ENCODE measurements at regions not wholly inside any gene's neighbourhood (a gene's known extent, or its start where the extent isn't known, plus 50 kb on each side); places are given as distances from the start of the nearest gene placed in this dataset.
"Not testable (repeated sequence)": the region's sequence is repeated elsewhere in the genome, so short reads cannot be mapped to it uniquely, and the experiment has no call there.

GRCh38 chr6:22214314-22214713 is 82.5 kb downstream of the PRL start:
- Histone ChIP-seq H2BK20ac (ENCODE audit: low read depth, low read length, poor library complexity, severe bottlenecking) (no peak overlapping the region), H3K14ac (ENCODE audit: insufficient read depth, low read length) (no peak overlapping the region), H4K20me1 (ENCODE audit: control insufficient read depth, insufficient read depth, insufficient read length) (no peaks in the 10 kb centered on the region), H2AFZ (ENCODE audit: low read length) (no peak overlapping the region), H3T11ph (ENCODE audit: low read length) (no peak overlapping the region), H3K27me3 (ENCODE audit: insufficient read depth, low read length) (no peaks in the 10 kb centered on the region), H3K4me2 (ENCODE audit: insufficient read depth, insufficient read length, low read length) (no peak overlapping the region), H3K23me2 (ENCODE audit: insufficient read length, low read depth, low read length, poor library complexity, severe bottlenecking) (no peaks in the 10 kb centered on the region), H3K4ac (ENCODE audit: low read depth, low read length) (no peak overlapping the region), H3K56ac (ENCODE audit: insufficient read length, low read depth, low read length) (no peak overlapping the region), H4K8ac (replicated peaks; ENCODE audit: insufficient read length, low read depth, low read length) (no peak overlapping the region), H3K9ac (ENCODE audit: extremely low read depth, insufficient read length, low read length) (no peak overlapping the region), H3K79me1 (ENCODE audit: insufficient read depth, low read depth, low read length, poor library complexity, severe bottlenecking) (no peaks in the 10 kb centered on the region), H3K79me2 (ENCODE audit: insufficient read depth, low read length) (no peaks in the 10 kb centered on the region; the same call in 1 of the 2 replicates), H4K5ac (ENCODE audit: insufficient read length, low read depth, low read length) (no peak overlapping the region), H3K23ac (ENCODE audit: insufficient read length, low read depth, low read length) (no peak overlapping the region), H2BK12ac (ENCODE audit: insufficient read length, low read depth, low read length) (no peak overlapping the region), H2BK5ac (ENCODE audit: insufficient read length, low read length) (no peak overlapping the region), H4K91ac (ENCODE audit: insufficient read length, low read depth, low read length) (no peak overlapping the region), H3K4me1 (ENCODE audit: insufficient read depth, low read length) (no peaks in the 10 kb centered on the region), H3K18ac (ENCODE audit: insufficient read length, low read depth, low read length) (no peak overlapping the region), H2AK5ac (ENCODE audit: insufficient read length, low read length) (no peak overlapping the region), H3K27ac (ENCODE audit: insufficient read length, low read depth, low read length) (no peak overlapping the region), H2BK15ac (ENCODE audit: low read depth, low read length) (no peak overlapping the region), H3K9me3 (ENCODE audit: control insufficient read depth, low read depth, low read length) (no peaks in the 10 kb centered on the region), H2BK120ac (ENCODE audit: low read depth, low read length, poor library complexity, severe bottlenecking) (no peak overlapping the region)
- Mint-ChIP-seq H3K36me3 (ENCODE audit: insufficient read depth in 1 of 3, low read depth in 3 of 3) (peaks cover 3 to 15% (median 9%) of the 10 kb centered on the region in 3 experiments; a peak in 5 of 7 replicates), H3K27ac (no peak overlapping the region), H3K27me3 (ENCODE audit: low read depth) (no peaks in the 10 kb centered on the region), H3K4me1 (peaks cover 8 to 10% of the 10 kb centered on the region in 2 experiments; a peak in 3 of 4 replicates), H3K9me3 (peaks cover 0 to 4% of the 10 kb centered on the region in 2 experiments; a peak in 1 of 5 replicates), H3K4me3 (no peak overlapping the region)
- no CpG with 5 or more reads among the region's 5 CpGs for WGBS (ENCODE audit: extremely low coverage, insufficient read length, low lambda C conversion rate)
- no peak for DNase-seq
- TF ChIP-seq, protein P1, sequence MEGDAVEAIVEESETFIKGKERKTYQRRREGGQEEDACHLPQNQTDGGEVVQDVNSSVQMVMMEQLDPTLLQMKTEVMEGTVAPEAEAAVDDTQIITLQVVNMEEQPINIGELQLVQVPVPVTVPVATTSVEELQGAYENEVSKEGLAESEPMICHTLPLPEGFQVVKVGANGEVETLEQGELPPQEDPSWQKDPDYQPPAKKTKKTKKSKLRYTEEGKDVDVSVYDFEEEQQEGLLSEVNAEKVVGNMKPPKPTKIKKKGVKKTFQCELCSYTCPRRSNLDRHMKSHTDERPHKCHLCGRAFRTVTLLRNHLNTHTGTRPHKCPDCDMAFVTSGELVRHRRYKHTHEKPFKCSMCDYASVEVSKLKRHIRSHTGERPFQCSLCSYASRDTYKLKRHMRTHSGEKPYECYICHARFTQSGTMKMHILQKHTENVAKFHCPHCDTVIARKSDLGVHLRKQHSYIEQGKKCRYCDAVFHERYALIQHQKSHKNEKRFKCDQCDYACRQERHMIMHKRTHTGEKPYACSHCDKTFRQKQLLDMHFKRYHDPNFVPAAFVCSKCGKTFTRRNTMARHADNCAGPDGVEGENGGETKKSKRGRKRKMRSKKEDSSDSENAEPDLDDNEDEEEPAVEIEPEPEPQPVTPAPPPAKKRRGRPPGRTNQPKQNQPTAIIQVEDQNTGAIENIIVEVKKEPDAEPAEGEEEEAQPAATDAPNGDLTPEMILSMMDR (conservative IDR thresholded peaks at IDR 0.05) = no peak

GRCh38 chr6:22215474-22215873 is 81.4 kb downstream of the PRL start:
- H2BK15ac ChIP-seq (ENCODE audit: low read depth, low read length); H2BK20ac ChIP-seq (ENCODE audit: low read depth, low read length, poor library complexity, severe bottlenecking); H4K5ac ChIP-seq (ENCODE audit: insufficient read length, low read depth, low read length); H3K4me2 ChIP-seq (ENCODE audit: insufficient read depth, insufficient read length, low read length); H4K20me1 ChIP-seq (ENCODE audit: control insufficient read depth, insufficient read depth, insufficient read length); H3K23me2 ChIP-seq (ENCODE audit: insufficient read length, low read depth, low read length, poor library complexity, severe bottlenecking); DNase-seq; H2BK12ac ChIP-seq (ENCODE audit: insufficient read length, low read depth, low read length); H3K9me3 ChIP-seq (ENCODE audit: control insufficient read depth, low read depth, low read length); H3K23ac ChIP-seq (ENCODE audit: insufficient read length, low read depth, low read length); H3T11ph ChIP-seq (ENCODE audit: low read length); H3K27ac Mint-ChIP-seq; H2AFZ ChIP-seq (ENCODE audit: low read length); H3K14ac ChIP-seq (ENCODE audit: insufficient read depth, low read length); H3K79me1 ChIP-seq (ENCODE audit: insufficient read depth, low read depth, low read length, poor library complexity, severe bottlenecking); H3K18ac ChIP-seq (ENCODE audit: insufficient read length, low read depth, low read length); H3K27me3 ChIP-seq (ENCODE audit: insufficient read depth, low read length); H2AK5ac ChIP-seq (ENCODE audit: insufficient read length, low read length); H3K9ac ChIP-seq (ENCODE audit: extremely low read depth, insufficient read length, low read length); H4K8ac ChIP-seq (replicated peaks; ENCODE audit: insufficient read length, low read depth, low read length); H3K9me3 Mint-ChIP-seq; H2BK120ac ChIP-seq (ENCODE audit: low read depth, low read length, poor library complexity, severe bottlenecking); H3K27ac ChIP-seq (ENCODE audit: insufficient read length, low read depth, low read length); H3K4ac ChIP-seq (ENCODE audit: low read depth, low read length); H3K4me1 ChIP-seq (ENCODE audit: insufficient read depth, low read length); H3K79me2 ChIP-seq (ENCODE audit: insufficient read depth, low read length); H4K91ac ChIP-seq (ENCODE audit: insufficient read length, low read depth, low read length); H3K27me3 Mint-ChIP-seq (ENCODE audit: low read depth); H3K56ac ChIP-seq (ENCODE audit: insufficient read length, low read depth, low read length); H3K4me3 Mint-ChIP-seq; H2BK5ac ChIP-seq (ENCODE audit: insufficient read length, low read length): not testable (repeated sequence)
- peaks cover 11 to 17% of the 10 kb centered on the region in 2 experiments; a peak in 3 of 4 replicates for H3K4me1 Mint-ChIP-seq
- no CpG with 5 or more reads among the region's 3 CpGs for WGBS (ENCODE audit: extremely low coverage, insufficient read length, low lambda C conversion rate)
- H3K36me3 Mint-ChIP-seq (ENCODE audit: insufficient read depth in 1 of 3, low read depth in 3 of 3) = peaks cover 3 to 21% (median 9%) of the 10 kb centered on the region in 3 experiments; a peak in 5 of 7 replicates
